ENCODE measurements at regions not wholly inside any gene's neighbourhood (a gene's known extent, or its start where the extent isn't known, plus 50 kb on each side); places are given as distances from the start of the nearest gene placed in this dataset.

GRCh38 chr12:94027561-94027960 is 120.8 kb upstream of the PLXNC1 start:
- Histone ChIP-seq H3K4me3 (ENCODE audit: low read length) (no peak overlapping the region), H3K27ac (ENCODE audit: low read length) (no peak overlapping the region), H2AFZ (ENCODE audit: low read depth, low read length) (no peak overlapping the region), H3K4me2 (ENCODE audit: low read length) (no peak overlapping the region), H3K9ac (ENCODE audit: low read length) (no peak overlapping the region), H3K36me3 (replicated peaks; ENCODE audit: low read depth, low read length) (no peaks in the 10 kb centered on the region), H3K9me3 (ENCODE audit: insufficient read depth, low read length) (peaks cover 16% of the 10 kb centered on the region), H3K4me1 (ENCODE audit: low read length) (peaks cover 5% of the 10 kb centered on the region; the same call in 1 of the 2 replicates), H3K79me2 (ENCODE audit: low read length) (no peaks in the 10 kb centered on the region), H4K20me1 (ENCODE audit: insufficient read depth, low read length) (no peaks in the 10 kb centered on the region), H3K27me3 (ENCODE audit: low read depth, low read length) (0 out of 2 replicates have a peak, but pooled peaks cover 4% of the 10 kb centered on the region)
- TF ChIP-seq EZH2phosphoT487 (IDR thresholded peaks at IDR 0.05; ENCODE audit: low read depth) (no peak), CTCF (IDR thresholded peaks at IDR 0.05; ENCODE audit: low read depth, low read length) (no peak)

GRCh38 chr12:94031763-94032162 is 116.6 kb upstream of the PLXNC1 start:
- Histone ChIP-seq H3K9me3 (ENCODE audit: insufficient read depth, low read length) (no peaks in the 10 kb centered on the region), H3K4me1 (ENCODE audit: low read length) (no peaks in the 10 kb centered on the region), H2AFZ (ENCODE audit: low read depth, low read length) (no peak overlapping the region), H3K79me2 (ENCODE audit: low read length) (no peaks in the 10 kb centered on the region), H3K27ac (ENCODE audit: low read length) (no peak overlapping the region), H3K4me3 (ENCODE audit: low read length) (no peak overlapping the region), H3K4me2 (ENCODE audit: low read length) (no peak overlapping the region), H3K27me3 (ENCODE audit: low read depth, low read length) (peaks cover 8% of the 10 kb centered on the region; the same call in 1 of the 2 replicates), H3K36me3 (replicated peaks; ENCODE audit: low read depth, low read length) (no peaks in the 10 kb centered on the region), H3K9ac (ENCODE audit: low read length) (no peak overlapping the region), H4K20me1 (ENCODE audit: insufficient read depth, low read length) (no peaks in the 10 kb centered on the region)
- TF ChIP-seq CTCF (IDR thresholded peaks at IDR 0.05; ENCODE audit: low read depth, low read length), result no peak
- TF ChIP-seq EZH2phosphoT487 (IDR thresholded peaks at IDR 0.05; ENCODE audit: low read depth), result no peak

DNA sequence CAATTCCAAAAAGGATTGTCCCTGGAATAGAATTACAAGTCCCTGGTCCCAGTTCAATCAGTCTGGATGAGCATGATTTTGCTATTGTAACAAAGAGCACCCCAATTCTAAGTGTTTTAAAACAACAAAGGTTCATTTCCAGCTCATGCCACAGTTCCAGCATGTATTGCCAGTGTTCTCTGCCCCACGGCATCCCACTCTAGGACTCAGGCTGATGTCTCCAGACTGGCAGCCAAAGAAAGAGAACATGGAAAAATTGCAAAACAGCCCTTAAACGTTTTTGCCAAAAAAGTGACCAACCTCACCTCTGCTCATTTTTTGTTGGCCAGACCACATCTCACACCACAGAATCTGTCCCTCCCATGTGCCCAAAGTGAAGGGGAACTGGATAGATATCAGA is 116.0 kb upstream of the PLXNC1 start:
- Histone ChIP-seq H3K4me1 (ENCODE audit: low read length) (no peaks in the 10 kb centered on the region), H3K79me2 (ENCODE audit: low read length) (no peaks in the 10 kb centered on the region), H3K4me3 (ENCODE audit: low read length) (no peak overlapping the region), H3K27ac (ENCODE audit: low read length) (no peak overlapping the region), H2AFZ (ENCODE audit: low read depth, low read length) (no peak overlapping the region), H3K9me3 (ENCODE audit: insufficient read depth, low read length) (no peaks in the 10 kb centered on the region), H3K27me3 (ENCODE audit: low read depth, low read length) (peaks cover 8% of the 10 kb centered on the region; the same call in 1 of the 2 replicates), H3K4me2 (ENCODE audit: low read length) (no peak overlapping the region), H4K20me1 (ENCODE audit: insufficient read depth, low read length) (no peaks in the 10 kb centered on the region), H3K9ac (ENCODE audit: low read length) (no peak overlapping the region), H3K36me3 (replicated peaks; ENCODE audit: low read depth, low read length) (no peaks in the 10 kb centered on the region)
- TF ChIP-seq EZH2phosphoT487 (IDR thresholded peaks at IDR 0.05; ENCODE audit: low read depth) (no peak), CTCF (IDR thresholded peaks at IDR 0.05; ENCODE audit: low read depth, low read length) (no peak)

DNA sequence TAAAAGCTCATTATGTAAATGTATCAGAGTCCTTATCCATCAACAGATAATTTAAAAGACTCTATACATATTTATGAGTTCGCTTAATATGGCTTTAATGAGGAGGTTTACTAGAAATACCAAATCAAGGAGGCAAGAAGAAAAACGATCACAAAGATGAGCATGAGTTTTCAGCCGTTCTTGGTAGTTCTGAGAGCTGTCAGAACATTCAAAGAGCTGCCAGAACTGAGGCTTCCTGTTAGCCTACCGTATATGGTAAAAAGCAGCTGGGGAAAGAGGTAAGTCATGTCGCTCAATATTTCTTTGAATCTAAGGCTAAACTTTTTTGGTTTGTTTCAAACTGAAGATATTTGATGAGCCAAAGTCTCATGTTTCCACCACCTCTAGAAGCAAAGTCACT is 115.3 kb upstream of the PLXNC1 start:
- no peak for TF ChIP-seq EZH2phosphoT487 (IDR thresholded peaks at IDR 0.05; ENCODE audit: low read depth)
- TF ChIP-seq CTCF (IDR thresholded peaks at IDR 0.05; ENCODE audit: low read depth, low read length), result no peak
- Histone ChIP-seq H2AFZ (ENCODE audit: low read depth, low read length) (no peak overlapping the region), H3K79me2 (ENCODE audit: low read length) (no peaks in the 10 kb centered on the region), H3K27ac (ENCODE audit: low read length) (no peak overlapping the region), H3K9ac (ENCODE audit: low read length) (no peak overlapping the region), H3K4me2 (ENCODE audit: low read length) (no peak overlapping the region), H3K36me3 (replicated peaks; ENCODE audit: low read depth, low read length) (no peaks in the 10 kb centered on the region), H3K4me3 (ENCODE audit: low read length) (no peak overlapping the region), H3K27me3 (ENCODE audit: low read depth, low read length) (peaks cover 8% of the 10 kb centered on the region; the same call in 1 of the 2 replicates), H3K9me3 (ENCODE audit: insufficient read depth, low read length) (no peaks in the 10 kb centered on the region), H4K20me1 (ENCODE audit: insufficient read depth, low read length) (no peaks in the 10 kb centered on the region), H3K4me1 (ENCODE audit: low read length) (no peaks in the 10 kb centered on the region)
